HFFc6 (cell line): ENCODE measurements at regions not wholly inside any gene's neighbourhood (a gene's known extent, or its start where the extent isn't known, plus 50 kb on each side); places are given as distances from the start of the nearest gene placed in this dataset.

Experiments used
- DNase-seq: peaks from one replicate; pipeline ENCODE4 v3.0.0-alpha.2; 2018
- H3K27ac Mint-ChIP-seq: 2 replicates; pipeline ENCODE4 v1.8.0; 2020; ENCODE audit warnings: mild to moderate bottlenecking, mixed read lengths
- H3K27me3 Mint-ChIP-seq: 2 replicates; pipeline ENCODE4 v1.8.0; 2021; ENCODE audit warnings: mild to moderate bottlenecking, moderate library complexity, mixed read lengths; ENCODE audit not compliant: insufficient read depth
- H3K36me3 Mint-ChIP-seq: 2 replicates; pipeline ENCODE4 v1.8.0; 2021; ENCODE audit warnings: low read depth, mixed read lengths
- H3K4me1 Mint-ChIP-seq: 2 replicates; pipeline ENCODE4 v1.8.0; 2020; ENCODE audit warnings: low read depth, mixed read lengths
- H3K4me3 Mint-ChIP-seq: 2 replicates; pipeline ENCODE4 v1.8.0; 2020; ENCODE audit warnings: mild to moderate bottlenecking, moderate library complexity, mixed read lengths
- H3K9me3 Mint-ChIP-seq: 2 replicates; pipeline ENCODE4 v1.8.0; 2020; ENCODE audit warnings: mild to moderate bottlenecking, mixed read lengths
- CTCF ChIP-seq: fragments of 200-600 bp; sonication (generic); IDR thresholded peaks from 2 replicates; pipeline ENCODE4 v1.5.0; 2021; ENCODE audit warnings: antibody characterized with exemption, mild to moderate bottlenecking

- no peak for DNase-seq
Measured at GRCh38 chr2:109681633-109682380, 67.6 kb downstream of the SOWAHC start.

GRCh38 chr2:109683452-109683851 is 69.3 kb downstream of the SOWAHC start:
- H3K9me3 Mint-ChIP-seq = no peaks in the 10 kb centered on the region
- H3K4me3 Mint-ChIP-seq = no peak overlapping the region
- no peaks in the 10 kb centered on the region for H3K36me3 Mint-ChIP-seq
- no peak for DNase-seq
- H3K27me3 Mint-ChIP-seq = peaks cover 31% of the 10 kb centered on the region
- no peak overlapping the region for H3K27ac Mint-ChIP-seq
- H3K4me1 Mint-ChIP-seq = peaks cover 6% of the 10 kb centered on the region
- no peak for TF ChIP-seq CTCF

More at GRCh38 chr2:109681633-109682380, 67.6 kb downstream of the SOWAHC start:
- no peak for TF ChIP-seq CTCF
- H3K27me3 Mint-ChIP-seq = peaks cover 44% of the 10 kb centered on the region
- H3K4me3 Mint-ChIP-seq = no peak overlapping the region
- no peaks in the 10 kb centered on the region for H3K36me3 Mint-ChIP-seq
- H3K9me3 Mint-ChIP-seq = no peaks in the 10 kb centered on the region
- no peak overlapping the region for H3K27ac Mint-ChIP-seq
- H3K4me1 Mint-ChIP-seq = peaks cover 6% of the 10 kb centered on the region

- H3K4me1 Mint-ChIP-seq = no peaks in the 10 kb centered on the region
- DNase-seq = no peak
- TF ChIP-seq CTCF = no peak
- no peaks in the 10 kb centered on the region for H3K36me3 Mint-ChIP-seq
- H3K27me3 Mint-ChIP-seq = peaks cover 29% of the 10 kb centered on the region
- H3K27ac Mint-ChIP-seq = no peak overlapping the region
- no peak overlapping the region for H3K4me3 Mint-ChIP-seq
- H3K9me3 Mint-ChIP-seq = no peaks in the 10 kb centered on the region
Measured at GRCh38 chr2:109685453-109685852, 71.3 kb downstream of the SOWAHC start.

- Mint-ChIP-seq H3K4me3 (no peak overlapping the region), H3K27ac (no peak overlapping the region), H3K9me3 (no peaks in the 10 kb centered on the region), H3K36me3 (no peaks in the 10 kb centered on the region), H3K4me1 (no peaks in the 10 kb centered on the region), H3K27me3 (peaks cover 26% of the 10 kb centered on the region)
- no peak for TF ChIP-seq CTCF
- no peak for DNase-seq
Measured at GRCh38 chr2:109686921-109687320, 72.8 kb downstream of the SOWAHC start.

GRCh38 chr2:109689182-109689930 is 75.2 kb downstream of the SOWAHC start:
- H3K4me1 Mint-ChIP-seq = peaks cover 8% of the 10 kb centered on the region
- no peak overlapping the region for H3K27ac Mint-ChIP-seq
- no peaks in the 10 kb centered on the region for H3K36me3 Mint-ChIP-seq
- no peaks in the 10 kb centered on the region for H3K9me3 Mint-ChIP-seq
- no peak for DNase-seq
- TF ChIP-seq CTCF = no peak
- no peak overlapping the region for H3K4me3 Mint-ChIP-seq
- H3K27me3 Mint-ChIP-seq = peaks cover 17% of the 10 kb centered on the region
